Left lobe of liver (tissue), 2 donors: ENCODE measurements at regions not wholly inside any gene's neighbourhood (a gene's known extent, or its start where the extent isn't known, plus 50 kb on each side); places are given as distances from the start of the nearest gene placed in this dataset.

Experiments used
- ATAC-seq: fragments of 200-7000 bp; cut with Tn5 transposase; one replicate; pipeline ENCODE4 v1.9.1; 2020; ENCODE audit warnings: mild to moderate bottlenecking, moderate library complexity
- DNase-seq: peaks from one replicate; pipeline ENCODE4 v3.0.0-alpha.2; 2020; ENCODE audit warnings: low spot score
- donor health status: DM: no; HTN: no; CAD: no; lungs with moderate emphysema.
- donor health status: DM: no; HTN: yes; CAD: no.

- DNase-seq = no peak
- no peak for ATAC-seq
Measured at GRCh38 chr9:14522627-14523379, 170.4 kb downstream of the ZDHHC21 start.

- DNase-seq = no peak
- ATAC-seq = no peak
Measured at GRCh38 chr9:14520341-14520740, 172.9 kb downstream of the ZDHHC21 start.

- ATAC-seq = no peak
- DNase-seq = no peak
Measured at GRCh38 chr9:14517154-14517906, 175.9 kb downstream of the ZDHHC21 start.

GRCh38 chr9:14516656-14517055, 176.6 kb downstream of the ZDHHC21 start:
- ATAC-seq = no peak
- DNase-seq = no peak

GRCh38 chr9:14515571-14516198, 177.5 kb downstream of the ZDHHC21 start:
- no peak for ATAC-seq
- DNase-seq = no peak

GRCh38 chr9:14515049-14515448, 178.2 kb downstream of the ZDHHC21 start:
- ATAC-seq = no peak
- no peak for DNase-seq

GRCh38 chr9:14512942-14513341, 180.3 kb downstream of the ZDHHC21 start:
- ATAC-seq (no peak), DNase-seq (no peak)

GRCh38 chr9:14511452-14511851, 181.8 kb downstream of the ZDHHC21 start:
- no peak for DNase-seq
- no peak for ATAC-seq

GRCh38 chr9:14508884-14509283, 184.3 kb downstream of the ZDHHC21 start:
- ATAC-seq (no peak), DNase-seq (no peak)

- ATAC-seq = no peak
- DNase-seq = no peak
Measured at GRCh38 chr9:14501366-14501765, 187.4 kb upstream of the NFIB start.

GRCh38 chr9:14500705-14501104, 186.8 kb upstream of the NFIB start:
- DNase-seq (no peak), ATAC-seq (no peak)

GRCh38 chr9:14499976-14500375, 186.0 kb upstream of the NFIB start:
- ATAC-seq = no peak

GRCh38 chr9:14498824-14499223, 184.9 kb upstream of the NFIB start:
- no peak for DNase-seq
- no peak for ATAC-seq

More at GRCh38 chr9:14499976-14500375, 186.0 kb upstream of the NFIB start:
- DNase-seq = no peak

GRCh38 chr9:14497476-14497875, 183.5 kb upstream of the NFIB start:
- ATAC-seq = no peak
- no peak for DNase-seq

GRCh38 chr9:14488421-14489190, 174.7 kb upstream of the NFIB start:
- no peak for DNase-seq
- no peak for ATAC-seq

GRCh38 chr9:14487547-14488185, 173.7 kb upstream of the NFIB start:
- no peak for DNase-seq
- no peak for ATAC-seq

- no peak for ATAC-seq
- DNase-seq = no peak
Measured at GRCh38 chr9:14485366-14485765, 171.4 kb upstream of the NFIB start.

GRCh38 chr9:14482856-14483255, 168.9 kb upstream of the NFIB start:
- ATAC-seq = no peak
- DNase-seq = no peak

GRCh38 chr9:14480526-14480925, 166.6 kb upstream of the NFIB start:
- ATAC-seq = no peak

GRCh38 chr9:14479163-14479560, 165.2 kb upstream of the NFIB start:
- ATAC-seq = no peak
- no peak for DNase-seq

More at GRCh38 chr9:14480526-14480925, 166.6 kb upstream of the NFIB start:
- no peak for DNase-seq
